M059J (cell line): ENCODE measurements at regions not wholly inside any gene's neighbourhood (a gene's known extent, or its start where the extent isn't known, plus 50 kb on each side); places are given as distances from the start of the nearest gene placed in this dataset.

Experiments
- DNase-seq: peaks from one replicate; pipeline ENCODE4 v3.0.0-alpha.2; 2012; ENCODE audit warnings: low read depth

- DNase-seq = no peak
Measured at GRCh38 chr20:11128220-11128718, 454.5 kb upstream of the JAG1 start.

GRCh38 chr20:11128721-11129120, 454.9 kb upstream of the JAG1 start:
- no peak for DNase-seq

- DNase-seq = no peak
Measured at GRCh38 chr20:11130554-11131166, 456.9 kb upstream of the JAG1 start.

- DNase-seq = no peak
Measured at GRCh38 chr20:11132819-11133415, 459.1 kb upstream of the JAG1 start.

- no peak for DNase-seq
Measured at GRCh38 chr20:11136691-11137090, 462.9 kb upstream of the JAG1 start.

- no peak for DNase-seq
Measured at GRCh38 chr20:11137688-11138087, 463.9 kb upstream of the JAG1 start.

- peak; percentile 96 for DNase-seq
Measured at GRCh38 chr20:11140359-11140758, 466.6 kb upstream of the JAG1 start.

GRCh38 chr20:11143481-11143880, 469.7 kb upstream of the JAG1 start:
- DNase-seq = no peak

GRCh38 chr20:11144114-11144950, 470.5 kb upstream of the JAG1 start:
- peak; percentile 94 for DNase-seq

GRCh38 chr20:11145616-11146015, 471.8 kb upstream of the JAG1 start:
- no peak for DNase-seq

GRCh38 chr20:11153819-11154218, 480.0 kb upstream of the JAG1 start:
- peak; percentile 28 for DNase-seq

- no peak for DNase-seq
Measured at GRCh38 chr20:11155156-11155756, 481.5 kb upstream of the JAG1 start.

GRCh38 chr20:11156922-11157321, 483.1 kb upstream of the JAG1 start:
- DNase-seq = no peak

GRCh38 chr20:11158146-11158545, 484.3 kb upstream of the JAG1 start:
- DNase-seq = no peak

- no peak for DNase-seq
Measured at GRCh38 chr20:11158589-11158988, 484.8 kb upstream of the JAG1 start.

- DNase-seq = peak; percentile 56
Measured at GRCh38 chr20:11159728-11160127, 485.9 kb upstream of the JAG1 start.

GRCh38 chr20:11162026-11162775, 488.4 kb upstream of the JAG1 start:
- no peak for DNase-seq

- no peak for DNase-seq
Measured at GRCh38 chr20:11165789-11166188, 492.0 kb upstream of the JAG1 start.

- DNase-seq = no peak
Measured at GRCh38 chr20:11166712-11167111, 492.9 kb upstream of the JAG1 start.

GRCh38 chr20:11168026-11168425, 494.2 kb upstream of the JAG1 start:
- peak; percentile 43 for DNase-seq

- no peak for DNase-seq
Measured at GRCh38 chr20:11170025-11170424, 496.2 kb upstream of the JAG1 start.

- no peak for DNase-seq
Measured at GRCh38 chr20:11170565-11170964, 496.8 kb upstream of the JAG1 start.
